ENCODE measurements at regions not wholly inside any gene's neighbourhood (a gene's known extent, or its start where the extent isn't known, plus 50 kb on each side); places are given as distances from the start of the nearest gene placed in this dataset.

DNA sequence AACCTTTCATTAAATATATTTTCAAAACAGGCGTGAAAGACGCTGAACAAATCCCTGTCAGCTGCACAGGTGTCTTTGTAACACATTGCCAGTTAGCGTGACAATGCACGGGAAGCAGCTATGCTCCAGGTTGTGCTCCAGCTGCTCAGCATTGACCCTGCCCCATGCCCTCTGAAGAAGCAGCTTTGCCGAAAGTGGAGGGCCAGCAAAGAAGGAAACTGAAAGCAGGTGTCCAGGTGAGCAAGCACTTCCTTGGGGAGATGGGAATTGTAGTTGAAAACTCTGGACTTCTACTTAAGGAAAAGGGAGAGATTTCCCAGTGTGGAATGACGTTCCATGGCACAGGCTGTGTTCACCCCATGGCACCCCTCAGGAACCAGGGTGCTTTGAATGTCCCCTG is 125.7 kb downstream of the TTLL2 start:
- no peak for TF ChIP-seq ZNF561 (tag by site-specific recombination; IDR thresholded peaks at IDR 0.05; ENCODE audit: borderline replicate concordance)
- TF ChIP-seq, protein P1, sequence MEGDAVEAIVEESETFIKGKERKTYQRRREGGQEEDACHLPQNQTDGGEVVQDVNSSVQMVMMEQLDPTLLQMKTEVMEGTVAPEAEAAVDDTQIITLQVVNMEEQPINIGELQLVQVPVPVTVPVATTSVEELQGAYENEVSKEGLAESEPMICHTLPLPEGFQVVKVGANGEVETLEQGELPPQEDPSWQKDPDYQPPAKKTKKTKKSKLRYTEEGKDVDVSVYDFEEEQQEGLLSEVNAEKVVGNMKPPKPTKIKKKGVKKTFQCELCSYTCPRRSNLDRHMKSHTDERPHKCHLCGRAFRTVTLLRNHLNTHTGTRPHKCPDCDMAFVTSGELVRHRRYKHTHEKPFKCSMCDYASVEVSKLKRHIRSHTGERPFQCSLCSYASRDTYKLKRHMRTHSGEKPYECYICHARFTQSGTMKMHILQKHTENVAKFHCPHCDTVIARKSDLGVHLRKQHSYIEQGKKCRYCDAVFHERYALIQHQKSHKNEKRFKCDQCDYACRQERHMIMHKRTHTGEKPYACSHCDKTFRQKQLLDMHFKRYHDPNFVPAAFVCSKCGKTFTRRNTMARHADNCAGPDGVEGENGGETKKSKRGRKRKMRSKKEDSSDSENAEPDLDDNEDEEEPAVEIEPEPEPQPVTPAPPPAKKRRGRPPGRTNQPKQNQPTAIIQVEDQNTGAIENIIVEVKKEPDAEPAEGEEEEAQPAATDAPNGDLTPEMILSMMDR (tag by site-specific recombination; IDR thresholded peaks at IDR 0.05), result no peak
- no peak for TF ChIP-seq ZFP69B (tag by site-specific recombination; IDR thresholded peaks at IDR 0.05)
- no peak for TF ChIP-seq ZNF394 (tag by site-specific recombination; IDR thresholded peaks at IDR 0.05; ENCODE audit: borderline replicate concordance)
- TF ChIP-seq, protein P2, sequence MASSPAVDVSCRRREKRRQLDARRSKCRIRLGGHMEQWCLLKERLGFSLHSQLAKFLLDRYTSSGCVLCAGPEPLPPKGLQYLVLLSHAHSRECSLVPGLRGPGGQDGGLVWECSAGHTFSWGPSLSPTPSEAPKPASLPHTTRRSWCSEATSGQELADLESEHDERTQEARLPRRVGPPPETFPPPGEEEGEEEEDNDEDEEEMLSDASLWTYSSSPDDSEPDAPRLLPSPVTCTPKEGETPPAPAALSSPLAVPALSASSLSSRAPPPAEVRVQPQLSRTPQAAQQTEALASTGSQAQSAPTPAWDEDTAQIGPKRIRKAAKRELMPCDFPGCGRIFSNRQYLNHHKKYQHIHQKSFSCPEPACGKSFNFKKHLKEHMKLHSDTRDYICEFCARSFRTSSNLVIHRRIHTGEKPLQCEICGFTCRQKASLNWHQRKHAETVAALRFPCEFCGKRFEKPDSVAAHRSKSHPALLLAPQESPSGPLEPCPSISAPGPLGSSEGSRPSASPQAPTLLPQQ (tag by site-specific recombination; IDR thresholded peaks at IDR 0.05), result no peak
- TF ChIP-seq, protein P3, sequence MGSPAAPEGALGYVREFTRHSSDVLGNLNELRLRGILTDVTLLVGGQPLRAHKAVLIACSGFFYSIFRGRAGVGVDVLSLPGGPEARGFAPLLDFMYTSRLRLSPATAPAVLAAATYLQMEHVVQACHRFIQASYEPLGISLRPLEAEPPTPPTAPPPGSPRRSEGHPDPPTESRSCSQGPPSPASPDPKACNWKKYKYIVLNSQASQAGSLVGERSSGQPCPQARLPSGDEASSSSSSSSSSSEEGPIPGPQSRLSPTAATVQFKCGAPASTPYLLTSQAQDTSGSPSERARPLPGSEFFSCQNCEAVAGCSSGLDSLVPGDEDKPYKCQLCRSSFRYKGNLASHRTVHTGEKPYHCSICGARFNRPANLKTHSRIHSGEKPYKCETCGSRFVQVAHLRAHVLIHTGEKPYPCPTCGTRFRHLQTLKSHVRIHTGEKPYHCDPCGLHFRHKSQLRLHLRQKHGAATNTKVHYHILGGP (tag by site-specific recombination; IDR thresholded peaks at IDR 0.05), result no peak
- TF ChIP-seq, protein P4, sequence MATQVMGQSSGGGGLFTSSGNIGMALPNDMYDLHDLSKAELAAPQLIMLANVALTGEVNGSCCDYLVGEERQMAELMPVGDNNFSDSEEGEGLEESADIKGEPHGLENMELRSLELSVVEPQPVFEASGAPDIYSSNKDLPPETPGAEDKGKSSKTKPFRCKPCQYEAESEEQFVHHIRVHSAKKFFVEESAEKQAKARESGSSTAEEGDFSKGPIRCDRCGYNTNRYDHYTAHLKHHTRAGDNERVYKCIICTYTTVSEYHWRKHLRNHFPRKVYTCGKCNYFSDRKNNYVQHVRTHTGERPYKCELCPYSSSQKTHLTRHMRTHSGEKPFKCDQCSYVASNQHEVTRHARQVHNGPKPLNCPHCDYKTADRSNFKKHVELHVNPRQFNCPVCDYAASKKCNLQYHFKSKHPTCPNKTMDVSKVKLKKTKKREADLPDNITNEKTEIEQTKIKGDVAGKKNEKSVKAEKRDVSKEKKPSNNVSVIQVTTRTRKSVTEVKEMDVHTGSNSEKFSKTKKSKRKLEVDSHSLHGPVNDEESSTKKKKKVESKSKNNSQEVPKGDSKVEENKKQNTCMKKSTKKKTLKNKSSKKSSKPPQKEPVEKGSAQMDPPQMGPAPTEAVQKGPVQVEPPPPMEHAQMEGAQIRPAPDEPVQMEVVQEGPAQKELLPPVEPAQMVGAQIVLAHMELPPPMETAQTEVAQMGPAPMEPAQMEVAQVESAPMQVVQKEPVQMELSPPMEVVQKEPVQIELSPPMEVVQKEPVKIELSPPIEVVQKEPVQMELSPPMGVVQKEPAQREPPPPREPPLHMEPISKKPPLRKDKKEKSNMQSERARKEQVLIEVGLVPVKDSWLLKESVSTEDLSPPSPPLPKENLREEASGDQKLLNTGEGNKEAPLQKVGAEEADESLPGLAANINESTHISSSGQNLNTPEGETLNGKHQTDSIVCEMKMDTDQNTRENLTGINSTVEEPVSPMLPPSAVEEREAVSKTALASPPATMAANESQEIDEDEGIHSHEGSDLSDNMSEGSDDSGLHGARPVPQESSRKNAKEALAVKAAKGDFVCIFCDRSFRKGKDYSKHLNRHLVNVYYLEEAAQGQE (tag by site-specific recombination; IDR thresholded peaks at IDR 0.05), result no peak

Measured in HEK293 (cell line).